GM12878 (cell line): ENCODE measurements at regions not wholly inside any gene's neighbourhood (a gene's known extent, or its start where the extent isn't known, plus 50 kb on each side); places are given as distances from the start of the nearest gene placed in this dataset.

Experiments
- ATAC-seq: fragments of 200-7000 bp; cut with Tn5 transposase; 3 replicates; pipeline ENCODE4 v1.9.1; 2020; ENCODE audit warnings: mild to moderate bottlenecking, moderate library complexity
- BruUV-seq: library from RNA; stranded (reverse); fragments of 400-500 nt; replicated peaks from 2 replicates; lab custom pipeline; 2021; lab: Mats Ljungman, UMichigan
- CTCF ChIA-PET: fragments of 300-600 bp; sonication (Branson Sonifier 250); formaldehyde crosslinking; extraction: SDS; loops from one replicate; lab custom pipeline; 2021; ENCODE audit warnings: inconsistent platforms; lab: Yijun Ruan, JAX
- POLR2A ChIA-PET: fragments of 350-600 bp; formaldehyde crosslinking; extraction: SDS; loops from one replicate; lab custom pipeline; 2021; ENCODE audit warnings: inconsistent platforms; lab: Charles Lee
- RAD21 ChIA-PET: fragments of 300-600 bp; sonication (Branson Sonifier 250); formaldehyde crosslinking; loops from one replicate; lab custom pipeline; 2023; ENCODE audit warnings: antibody characterized with exemption; ENCODE audit not compliant: unreplicated experiment; lab: Charles Lee
- SMC1A ChIA-PET: fragments of 300-600 bp; sonication (Branson Sonifier 250); formaldehyde crosslinking; loops from one replicate; lab custom pipeline; 2023; ENCODE audit not compliant: unreplicated experiment, uncharacterized antibody; lab: Charles Lee
- DNase-seq: peaks from one replicate; pipeline ENCODE4 v3.0.0-alpha.2; 2011; ENCODE audit warnings: low read depth, low spot score
- FAIRE-seq: peaks from 3 replicates; lab custom pipeline; 2011; peaks lifted over from hg19 to GRCh38; lab: Jason Lieb, UNC
- H2AFZ ChIP-seq: 2 replicates; pipeline ENCODE4 v1.6.0; 2011; ENCODE audit warnings: low read depth, low read length, control low read depth; ENCODE audit not compliant: control insufficient read depth
- H3K27ac ChIP-seq: 2 replicates; pipeline ENCODE4 v1.5.1; 2011; ENCODE audit warnings: control low read depth; ENCODE audit not compliant: control insufficient read depth, insufficient read depth
- H3K27me3 ChIP-seq, 2 experiments: replicated peaks in 1 of 2; 2 replicates each; pipeline versions ENCODE4 v1.6.0 to v1.6.1; 2011; ENCODE audit warnings: low read length in 1 of 2; ENCODE audit not compliant: control insufficient read depth in 2 of 2, insufficient read depth in 2 of 2
- H3K36me3 ChIP-seq, 2 experiments: 2 replicates each; pipeline ENCODE4 v1.5.1; 2011; ENCODE audit warnings: low read length in 1 of 2; ENCODE audit not compliant: control insufficient read depth in 2 of 2, insufficient read depth in 2 of 2
- H3K4me1 ChIP-seq: 2 replicates; pipeline ENCODE4 v1.6.1; 2011; ENCODE audit warnings: mild to moderate bottlenecking, low read length, moderate library complexity, mixed read lengths; ENCODE audit not compliant: control insufficient read depth, insufficient read depth
- H3K4me2 ChIP-seq: 2 replicates; pipeline ENCODE4 v1.6.0; 2011; ENCODE audit warnings: control low read depth; ENCODE audit not compliant: control insufficient read depth, insufficient read depth
- H3K4me3 ChIP-seq: fragments of 200-600 bp; sonication (generic); 2 replicates; pipeline ENCODE4 v1.5.1; 2016
- H3K79me2 ChIP-seq: 2 replicates; pipeline ENCODE4 v1.6.0; 2011; ENCODE audit warnings: low read length; ENCODE audit not compliant: control insufficient read depth, insufficient read depth
- H3K9ac ChIP-seq: 2 replicates; pipeline ENCODE4 v1.8.0; 2011; ENCODE audit warnings: low read length, control low read depth, mixed read lengths; ENCODE audit not compliant: control insufficient read depth, insufficient read depth
- H3K9me3 ChIP-seq: replicated peaks from 3 replicates; pipeline ENCODE4 v1.5.1; 2011; ENCODE audit warnings: mild to moderate bottlenecking, low read length; ENCODE audit not compliant: control insufficient read depth, insufficient read depth
- H4K20me1 ChIP-seq: 2 replicates; pipeline ENCODE4 v1.6.0; 2011; ENCODE audit not compliant: control insufficient read depth, insufficient read depth
- BCL11A ChIP-seq: IDR thresholded peaks from 2 replicates; pipeline ENCODE4 v1.6.1; 2011; ENCODE audit warnings: low read depth, low read length
- CBFB ChIP-seq: IDR thresholded peaks from 2 replicates; pipeline ENCODE4 v1.6.1; 2016; ENCODE audit warnings: antibody characterized with exemption, low read depth
- EED ChIP-seq: sonication (generic); IDR thresholded peaks from 2 replicates; pipeline ENCODE4 v1.6.1; 2016; ENCODE audit warnings: antibody characterized with exemption, low read depth
- EGR1 ChIP-seq, 2 experiments: IDR thresholded peaks; 1 replicate in 1 of 2; 2 replicates in 1 of 2; pipeline ENCODE4 v1.6.1; 2011 to 2012; ENCODE audit warnings: low read depth in 2 of 2, low read length in 2 of 2, borderline replicate concordance in 1 of 2, mild to moderate bottlenecking in 1 of 2, moderate library complexity in 1 of 2
- NFYB ChIP-seq: IDR thresholded peaks from 2 replicates; pipeline ENCODE4 v1.6.1; 2011; ENCODE audit warnings: low read depth, mild to moderate bottlenecking, low read length, improper control_type of control experiment, moderate library complexity; ENCODE audit not compliant: insufficient read depth
- NR2C1 ChIP-seq: fragments of 450-650 bp; IDR thresholded peaks from 2 replicates; pipeline ENCODE4 v1.6.1; 2017; ENCODE audit warnings: antibody characterized with exemption, mild to moderate bottlenecking, moderate library complexity
- POLR2AphosphoS5 ChIP-seq: IDR thresholded peaks from 2 replicates; pipeline ENCODE4 v1.6.1; 2011; ENCODE audit warnings: mild to moderate bottlenecking, low read length, inconsistent platforms
- TAF1 ChIP-seq: IDR thresholded peaks from 2 replicates; pipeline ENCODE4 v1.6.1; 2011; ENCODE audit warnings: mild to moderate bottlenecking, low read depth, low read length, borderline replicate concordance
- TCF12 ChIP-seq: IDR thresholded peaks from 2 replicates; pipeline ENCODE4 v1.6.1; 2011; ENCODE audit warnings: low read depth, mild to moderate bottlenecking, low read length
- ZNF384 ChIP-seq: IDR thresholded peaks from 2 replicates; pipeline ENCODE4 v1.6.1; 2012; ENCODE audit warnings: low read depth, mild to moderate bottlenecking, low read length, improper control_type of control experiment, borderline replicate concordance
- WGBS: methylation state at CpG from one replicate; pipeline ENCODE4 v1.1.6; 2016; ENCODE audit warnings: low lambda C conversion rate; ENCODE audit not compliant: insufficient replicate concordance, insufficient coverage; ENCODE audit errors: missing lambda C conversion rate; 5-methylcytosine and 5-hydroxymethylcytosine counted together
- in situ Hi-C: fragments of 300-500 bp; cut with MboI; formaldehyde crosslinking; loops from 9 replicates; pipeline ENCODE4 v1.14.3; 2018; ENCODE audit warnings: mixed read lengths
- intact Hi-C: fragments of 100-400 bp; cut with micrococcal nuclease; formaldehyde crosslinking; loops from one replicate; pipeline ENCODE4 v1.14.2; 2022; ENCODE audit not compliant: unreplicated experiment
- TF ChIP-seq, protein P1 (sequence below): IDR thresholded peaks from 2 replicates; pipeline ENCODE4 v1.6.1; 2012; ENCODE audit warnings: mild to moderate bottlenecking, low read depth, low read length
- TF ChIP-seq, protein P2 (sequence below): fragments of 450-650 bp; IDR thresholded peaks from 2 replicates; pipeline ENCODE4 v1.6.1; 2017; ENCODE audit warnings: mild to moderate bottlenecking, low read depth, inconsistent platforms; ENCODE audit not compliant: poor library complexity, severe bottlenecking

DNA sequence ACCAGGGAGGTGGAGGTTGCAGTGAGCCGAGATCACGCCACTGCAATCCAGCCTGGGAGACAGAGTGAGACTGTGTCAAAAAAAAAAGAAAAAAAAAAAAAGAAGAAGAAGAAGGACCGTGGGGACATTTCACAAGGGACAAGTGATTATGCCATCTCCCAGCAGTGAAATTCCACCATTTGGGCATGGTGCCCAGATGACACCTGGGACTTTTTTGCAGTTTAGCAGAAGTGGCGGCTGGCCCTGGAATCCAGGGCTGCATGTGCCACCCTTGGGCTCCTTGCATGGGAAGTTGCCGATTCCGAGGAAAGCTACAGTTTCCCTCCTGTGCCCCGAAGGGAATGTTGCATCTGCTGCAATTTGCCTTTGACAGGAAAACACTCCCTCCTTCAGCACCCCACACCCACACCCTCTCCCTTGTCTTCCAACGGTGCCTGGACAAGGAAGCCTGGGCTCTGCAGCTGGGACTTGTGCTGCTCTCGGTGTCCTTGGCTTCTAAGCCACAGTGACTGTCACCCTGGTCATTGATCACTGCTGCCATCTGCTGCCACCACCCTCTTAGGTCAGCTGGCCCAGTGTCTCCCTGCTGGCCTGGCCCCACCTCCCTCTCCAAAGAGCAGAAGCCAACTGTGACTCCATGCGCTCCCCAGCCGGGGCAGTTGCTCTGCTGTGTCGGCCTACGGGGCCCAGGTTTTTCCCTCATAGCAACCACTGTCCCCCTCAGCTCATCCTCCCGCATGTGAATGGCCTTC lies 56.4 kb upstream of the LRRC30 start:
- TF ChIP-seq POLR2AphosphoS5: no peak
- Histone ChIP-seq H3K27me3 (no peaks in the 10 kb centered on the region), H3K36me3 (no peaks in the 10 kb centered on the region), H3K79me2 (no peaks in the 10 kb centered on the region), H3K27ac (no peak overlapping the region), H3K4me2 (no peak overlapping the region), H3K9me3 (no peaks in the 10 kb centered on the region), H3K4me3 (no peak overlapping the region), H4K20me1 (no peaks in the 10 kb centered on the region), H3K4me1 (no peaks in the 10 kb centered on the region), H2AFZ (no peak overlapping the region), H3K9ac (no peak overlapping the region)
- intact Hi-C loops: loop anchor here (5.0 kb wide), 1 partner anchor 632 kb away; no protein-coding TSS in a partner anchor
- ChIA-PET POLR2A (interaction anchor here (0.6 kb wide), 1 partner anchor 785 kb away, joined by 6 read pairs; no protein-coding TSS in a partner anchor), SMC1A (no interaction called here), RAD21 (no interaction called here), CTCF (interaction anchor here (1.0 to 1.3 kb wide), 2 partner anchors 8 to 135 kb away, joined by 3 read pairs; no protein-coding TSS in a partner anchor)
- no peak for DNase-seq
- in situ Hi-C loops: no loop called here
- no peak for ATAC-seq
- BruUV-seq: no TSS peak
- WGBS: 47% methylated on average over 14 of the region's 14 CpGs
- no peak for FAIRE-seq

DNA sequence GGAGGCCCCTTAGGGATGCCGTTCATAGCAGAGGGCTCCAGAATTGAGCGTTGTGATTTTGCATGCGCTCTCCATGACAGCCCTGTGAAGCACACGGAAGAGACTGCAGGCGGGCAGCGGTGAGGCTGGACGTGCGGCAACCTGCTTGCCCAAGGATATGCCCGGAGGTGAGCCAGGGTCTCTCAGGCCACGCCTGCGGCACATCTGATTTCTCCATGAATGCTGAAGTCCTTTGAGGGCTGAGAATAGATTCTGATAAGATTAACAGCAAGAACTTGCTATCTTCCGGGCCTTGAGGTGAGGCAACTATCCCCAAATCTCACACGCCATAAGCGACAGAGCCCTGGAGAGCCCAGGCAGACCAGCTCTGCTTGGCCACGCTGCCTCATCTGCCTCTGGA lies 55.6 kb upstream of the LAMA1 start:
- H3K4me1 ChIP-seq: no peaks in the 10 kb centered on the region
- ChIA-PET POLR2A (no interaction called here), RAD21 (no interaction called here), CTCF (no interaction called here), SMC1A (no interaction called here)
- no peaks in the 10 kb centered on the region for H3K36me3 ChIP-seq
- no peak overlapping the region for H3K4me2 ChIP-seq
- no peak overlapping the region for H3K9ac ChIP-seq
- no TSS peak for BruUV-seq
- H3K79me2 ChIP-seq: no peaks in the 10 kb centered on the region
- in situ Hi-C loops: no loop called here
- H2AFZ ChIP-seq: no peak overlapping the region
- no peaks in the 10 kb centered on the region for H4K20me1 ChIP-seq
- H3K27me3 ChIP-seq: no peaks in the 10 kb centered on the region
- FAIRE-seq (no peak), DNase-seq (no peak), ATAC-seq (no peak)
- no peak overlapping the region for H3K4me3 ChIP-seq
- H3K27ac ChIP-seq: no peak overlapping the region
- WGBS: 76% methylated on average over 15 of the region's 15 CpGs
- H3K9me3 ChIP-seq: no peaks in the 10 kb centered on the region
- intact Hi-C loops: no loop called here
- TF ChIP-seq, protein P1, sequence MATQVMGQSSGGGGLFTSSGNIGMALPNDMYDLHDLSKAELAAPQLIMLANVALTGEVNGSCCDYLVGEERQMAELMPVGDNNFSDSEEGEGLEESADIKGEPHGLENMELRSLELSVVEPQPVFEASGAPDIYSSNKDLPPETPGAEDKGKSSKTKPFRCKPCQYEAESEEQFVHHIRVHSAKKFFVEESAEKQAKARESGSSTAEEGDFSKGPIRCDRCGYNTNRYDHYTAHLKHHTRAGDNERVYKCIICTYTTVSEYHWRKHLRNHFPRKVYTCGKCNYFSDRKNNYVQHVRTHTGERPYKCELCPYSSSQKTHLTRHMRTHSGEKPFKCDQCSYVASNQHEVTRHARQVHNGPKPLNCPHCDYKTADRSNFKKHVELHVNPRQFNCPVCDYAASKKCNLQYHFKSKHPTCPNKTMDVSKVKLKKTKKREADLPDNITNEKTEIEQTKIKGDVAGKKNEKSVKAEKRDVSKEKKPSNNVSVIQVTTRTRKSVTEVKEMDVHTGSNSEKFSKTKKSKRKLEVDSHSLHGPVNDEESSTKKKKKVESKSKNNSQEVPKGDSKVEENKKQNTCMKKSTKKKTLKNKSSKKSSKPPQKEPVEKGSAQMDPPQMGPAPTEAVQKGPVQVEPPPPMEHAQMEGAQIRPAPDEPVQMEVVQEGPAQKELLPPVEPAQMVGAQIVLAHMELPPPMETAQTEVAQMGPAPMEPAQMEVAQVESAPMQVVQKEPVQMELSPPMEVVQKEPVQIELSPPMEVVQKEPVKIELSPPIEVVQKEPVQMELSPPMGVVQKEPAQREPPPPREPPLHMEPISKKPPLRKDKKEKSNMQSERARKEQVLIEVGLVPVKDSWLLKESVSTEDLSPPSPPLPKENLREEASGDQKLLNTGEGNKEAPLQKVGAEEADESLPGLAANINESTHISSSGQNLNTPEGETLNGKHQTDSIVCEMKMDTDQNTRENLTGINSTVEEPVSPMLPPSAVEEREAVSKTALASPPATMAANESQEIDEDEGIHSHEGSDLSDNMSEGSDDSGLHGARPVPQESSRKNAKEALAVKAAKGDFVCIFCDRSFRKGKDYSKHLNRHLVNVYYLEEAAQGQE: no peak
- TF ChIP-seq NR2C1: no peak
- no peak for TF ChIP-seq EED
- TF ChIP-seq, protein P2, sequence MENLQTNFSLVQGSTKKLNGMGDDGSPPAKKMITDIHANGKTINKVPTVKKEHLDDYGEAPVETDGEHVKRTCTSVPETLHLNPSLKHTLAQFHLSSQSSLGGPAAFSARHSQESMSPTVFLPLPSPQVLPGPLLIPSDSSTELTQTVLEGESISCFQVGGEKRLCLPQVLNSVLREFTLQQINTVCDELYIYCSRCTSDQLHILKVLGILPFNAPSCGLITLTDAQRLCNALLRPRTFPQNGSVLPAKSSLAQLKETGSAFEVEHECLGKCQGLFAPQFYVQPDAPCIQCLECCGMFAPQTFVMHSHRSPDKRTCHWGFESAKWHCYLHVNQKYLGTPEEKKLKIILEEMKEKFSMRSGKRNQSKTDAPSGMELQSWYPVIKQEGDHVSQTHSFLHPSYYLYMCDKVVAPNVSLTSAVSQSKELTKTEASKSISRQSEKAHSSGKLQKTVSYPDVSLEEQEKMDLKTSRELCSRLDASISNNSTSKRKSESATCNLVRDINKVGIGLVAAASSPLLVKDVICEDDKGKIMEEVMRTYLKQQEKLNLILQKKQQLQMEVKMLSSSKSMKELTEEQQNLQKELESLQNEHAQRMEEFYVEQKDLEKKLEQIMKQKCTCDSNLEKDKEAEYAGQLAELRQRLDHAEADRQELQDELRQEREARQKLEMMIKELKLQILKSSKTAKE: no peak
- no peak for TF ChIP-seq BCL11A
- TF ChIP-seq TAF1: no peak
- TF ChIP-seq ZNF384: no peak
- TF ChIP-seq CBFB: no peak
- no peak for TF ChIP-seq EGR1 (IDR thresholded peaks at IDR 0.05; ENCODE audit: borderline replicate concordance in 1 of 2, low read depth in 2 of 2, low read length in 2 of 2)
- TF ChIP-seq TCF12: no peak
- no peak for TF ChIP-seq NFYB
